Stomach (tissue), 4 donors: ENCODE measurements at regions not wholly inside any gene's neighbourhood (a gene's known extent, or its start where the extent isn't known, plus 50 kb on each side); places are given as distances from the start of the nearest gene placed in this dataset.

ENCODE experiments used
- EP300 ChIP-seq: sonication (generic); formaldehyde crosslinking; IDR thresholded peaks from one replicate; pipeline ENCODE4 v1.6.1; 2017; ENCODE audit warnings: antibody characterized with exemption
- POLR2A ChIP-seq, 4 donors: fragments of 450-650 bp; IDR thresholded peaks; one replicate each; pipeline ENCODE4 v1.6.1; 2016; ENCODE audit warnings: antibody characterized with exemption in 4 of 4, control low read depth in 2 of 4, mild to moderate bottlenecking in 1 of 4, moderate library complexity in 1 of 4
- POLR2AphosphoS5 ChIP-seq, 3 donors: sonication (generic); formaldehyde crosslinking; IDR thresholded peaks; one replicate each; pipeline ENCODE4 v1.6.1; 2016; ENCODE audit warnings: antibody characterized with exemption in 3 of 3
- TF ChIP-seq, protein P1 (sequence below), 7 experiments: fragments of 450-650 bp in 4 of 7; fragments of 200-600 bp in 3 of 7; sonication (generic) in 3 of 7; IDR thresholded peaks; one replicate each; pipeline ENCODE4 v1.5.1; 2016 to 2019; ENCODE audit warnings: antibody characterized with exemption in 7 of 7, control low read depth in 2 of 7, mild to moderate bottlenecking in 1 of 7

DNA sequence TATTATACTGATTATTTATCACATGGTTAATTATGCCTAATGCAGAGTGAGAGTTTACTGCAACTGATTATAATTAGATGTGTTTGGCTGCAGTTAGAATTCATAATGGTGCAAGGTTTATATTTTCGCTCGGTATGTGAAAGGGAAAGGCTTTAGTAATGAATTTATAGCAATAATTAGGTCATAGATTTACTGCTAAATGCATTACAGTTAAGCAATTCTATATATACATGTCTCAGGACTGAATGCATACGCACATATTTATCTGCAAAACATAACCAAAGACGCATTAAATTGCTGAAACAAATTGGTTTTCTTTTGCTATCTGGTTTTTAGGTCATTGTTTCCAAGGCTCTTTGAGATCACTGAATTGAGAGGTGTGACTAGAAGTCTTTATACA lies 428.1 kb upstream of the PDE3A start:
- TF ChIP-seq, protein P1, sequence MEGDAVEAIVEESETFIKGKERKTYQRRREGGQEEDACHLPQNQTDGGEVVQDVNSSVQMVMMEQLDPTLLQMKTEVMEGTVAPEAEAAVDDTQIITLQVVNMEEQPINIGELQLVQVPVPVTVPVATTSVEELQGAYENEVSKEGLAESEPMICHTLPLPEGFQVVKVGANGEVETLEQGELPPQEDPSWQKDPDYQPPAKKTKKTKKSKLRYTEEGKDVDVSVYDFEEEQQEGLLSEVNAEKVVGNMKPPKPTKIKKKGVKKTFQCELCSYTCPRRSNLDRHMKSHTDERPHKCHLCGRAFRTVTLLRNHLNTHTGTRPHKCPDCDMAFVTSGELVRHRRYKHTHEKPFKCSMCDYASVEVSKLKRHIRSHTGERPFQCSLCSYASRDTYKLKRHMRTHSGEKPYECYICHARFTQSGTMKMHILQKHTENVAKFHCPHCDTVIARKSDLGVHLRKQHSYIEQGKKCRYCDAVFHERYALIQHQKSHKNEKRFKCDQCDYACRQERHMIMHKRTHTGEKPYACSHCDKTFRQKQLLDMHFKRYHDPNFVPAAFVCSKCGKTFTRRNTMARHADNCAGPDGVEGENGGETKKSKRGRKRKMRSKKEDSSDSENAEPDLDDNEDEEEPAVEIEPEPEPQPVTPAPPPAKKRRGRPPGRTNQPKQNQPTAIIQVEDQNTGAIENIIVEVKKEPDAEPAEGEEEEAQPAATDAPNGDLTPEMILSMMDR (IDR thresholded peaks at IDR 0.05) = no peak
- TF ChIP-seq POLR2A (IDR thresholded peaks at IDR 0.05) (no peak), POLR2AphosphoS5 (IDR thresholded peaks at IDR 0.05) (no peak), EP300 (no peak)
